Mesendoderm (in vitro differentiated cells): ENCODE measurements at regions not wholly inside any gene's neighbourhood (a gene's known extent, or its start where the extent isn't known, plus 50 kb on each side); places are given as distances from the start of the nearest gene placed in this dataset.

Source experiments
- DNase-seq: peaks from one replicate; pipeline ENCODE4 v3.0.0; 2013
- H2AK5ac ChIP-seq: 2 replicates; pipeline ENCODE4 v1.6.1; 2013; ENCODE audit warnings: low read length, inconsistent platforms
- H2BK120ac ChIP-seq: 2 replicates; pipeline ENCODE4 v1.6.1; 2013; ENCODE audit warnings: low read depth, mild to moderate bottlenecking, low read length, moderate library complexity, mixed read lengths
- H2BK15ac ChIP-seq: replicated peaks from 2 replicates; pipeline ENCODE4 v1.6.1; 2013; ENCODE audit warnings: low read depth, mild to moderate bottlenecking, moderate library complexity
- H2BK5ac ChIP-seq: 2 replicates; pipeline ENCODE4 v1.6.1; 2013; ENCODE audit warnings: low read length, inconsistent platforms
- H3K18ac ChIP-seq: 2 replicates; pipeline ENCODE4 v1.6.1; 2013; ENCODE audit warnings: mild to moderate bottlenecking, low read length, mixed read lengths
- H3K23ac ChIP-seq: one replicate; pipeline ENCODE4 v1.6.1; 2013; ENCODE audit warnings: low read length
- H3K27ac ChIP-seq: 2 replicates; pipeline ENCODE4 v1.5.1; 2013; ENCODE audit warnings: low read depth, mild to moderate bottlenecking, inconsistent platforms, low read length, moderate library complexity
- H3K27me3 ChIP-seq: 2 replicates; pipeline ENCODE4 v1.6.1; 2013; ENCODE audit warnings: low read length, control low read depth, mild to moderate bottlenecking, inconsistent platforms; ENCODE audit not compliant: insufficient read depth, poor library complexity
- H3K36me3 ChIP-seq: 2 replicates; pipeline ENCODE4 v1.6.1; 2013; ENCODE audit warnings: low read length, inconsistent platforms; ENCODE audit not compliant: control insufficient read depth, insufficient read depth
- H3K4ac ChIP-seq: one replicate; pipeline ENCODE4 v1.6.1; 2013; ENCODE audit warnings: low read depth, mild to moderate bottlenecking, low read length, moderate library complexity
- H3K4me1 ChIP-seq: 2 replicates; pipeline ENCODE4 v1.6.1; 2013; ENCODE audit warnings: low read depth, low read length, inconsistent platforms; ENCODE audit not compliant: control insufficient read depth
- H3K4me2 ChIP-seq: 2 replicates; pipeline ENCODE4 v1.6.1; 2013; ENCODE audit warnings: low read length
- H3K4me3 ChIP-seq: 2 replicates; pipeline ENCODE4 v1.5.1; 2013; ENCODE audit warnings: mild to moderate bottlenecking, low read length
- H3K56ac ChIP-seq: one replicate; pipeline ENCODE4 v1.6.1; 2013; ENCODE audit warnings: low read length
- H3K79me1 ChIP-seq: 2 replicates; pipeline ENCODE4 v1.6.1; 2013; ENCODE audit warnings: low read length, inconsistent platforms
- H3K79me2 ChIP-seq: 2 replicates; pipeline ENCODE4 v1.6.1; 2013; ENCODE audit warnings: mild to moderate bottlenecking, low read length; ENCODE audit not compliant: control insufficient read depth, insufficient read depth
- H3K9ac ChIP-seq: 2 replicates; pipeline ENCODE4 v1.6.1; 2013; ENCODE audit warnings: low read length, inconsistent platforms
- H4K5ac ChIP-seq: one replicate; pipeline ENCODE4 v1.6.1; 2013; ENCODE audit warnings: low read length
- H4K8ac ChIP-seq: one replicate; pipeline ENCODE4 v1.6.1; 2013; ENCODE audit warnings: low read depth, mild to moderate bottlenecking, control low read depth, low read length, moderate library complexity
- WGBS: extraction: QIAGEN DNeasy Blood & Tissue Kit; methylation state at CpG from one replicate; pipeline ENCODE4 v1.1.7; 2013; ENCODE audit warnings: low lambda C conversion rate, missing lambda C conversion rate; ENCODE audit not compliant: insufficient coverage; ENCODE audit errors: extremely low coverage; 5-methylcytosine and 5-hydroxymethylcytosine counted together

DNA sequence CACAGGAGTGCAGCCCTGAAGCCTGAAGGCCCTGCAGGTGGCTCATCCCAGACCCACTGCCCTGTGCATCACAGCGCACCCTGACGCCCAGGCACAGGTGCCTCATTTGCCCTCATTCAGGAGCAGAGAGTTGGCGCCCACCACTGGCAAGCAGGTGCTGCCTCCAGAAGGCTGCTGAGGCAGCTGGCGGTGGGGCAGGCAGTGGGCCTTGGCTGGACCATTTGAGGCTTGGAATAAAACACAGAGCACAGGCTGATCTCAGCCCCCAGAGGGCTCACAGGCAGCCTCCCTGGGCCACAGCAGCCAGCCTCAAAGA is 1151.9 kb downstream of the BRD1 start:
- H4K8ac ChIP-seq, result no peak overlapping the region
- H3K79me1 ChIP-seq, result no peaks in the 10 kb centered on the region
- no peaks in the 10 kb centered on the region for H3K4me1 ChIP-seq
- no peak overlapping the region for H2BK120ac ChIP-seq
- no peak overlapping the region for H3K4ac ChIP-seq
- H2BK15ac ChIP-seq, result no peak overlapping the region
- H3K23ac ChIP-seq, result no peak overlapping the region
- no peak overlapping the region for H3K4me3 ChIP-seq
- H4K5ac ChIP-seq, result no peak overlapping the region
- no peak for DNase-seq
- H3K18ac ChIP-seq, result no peak overlapping the region
- no peak overlapping the region for H2AK5ac ChIP-seq
- no CpG with 5 or more reads among the region's 4 CpGs for WGBS
- H3K36me3 ChIP-seq, result no peaks in the 10 kb centered on the region
- H3K27me3 ChIP-seq, result no peaks in the 10 kb centered on the region
- H3K9ac ChIP-seq, result no peak overlapping the region
- H3K4me2 ChIP-seq, result no peak overlapping the region
- H3K27ac ChIP-seq, result no peak overlapping the region
- no peaks in the 10 kb centered on the region for H3K79me2 ChIP-seq
- no peak overlapping the region for H2BK5ac ChIP-seq
- no peak overlapping the region for H3K56ac ChIP-seq

DNA sequence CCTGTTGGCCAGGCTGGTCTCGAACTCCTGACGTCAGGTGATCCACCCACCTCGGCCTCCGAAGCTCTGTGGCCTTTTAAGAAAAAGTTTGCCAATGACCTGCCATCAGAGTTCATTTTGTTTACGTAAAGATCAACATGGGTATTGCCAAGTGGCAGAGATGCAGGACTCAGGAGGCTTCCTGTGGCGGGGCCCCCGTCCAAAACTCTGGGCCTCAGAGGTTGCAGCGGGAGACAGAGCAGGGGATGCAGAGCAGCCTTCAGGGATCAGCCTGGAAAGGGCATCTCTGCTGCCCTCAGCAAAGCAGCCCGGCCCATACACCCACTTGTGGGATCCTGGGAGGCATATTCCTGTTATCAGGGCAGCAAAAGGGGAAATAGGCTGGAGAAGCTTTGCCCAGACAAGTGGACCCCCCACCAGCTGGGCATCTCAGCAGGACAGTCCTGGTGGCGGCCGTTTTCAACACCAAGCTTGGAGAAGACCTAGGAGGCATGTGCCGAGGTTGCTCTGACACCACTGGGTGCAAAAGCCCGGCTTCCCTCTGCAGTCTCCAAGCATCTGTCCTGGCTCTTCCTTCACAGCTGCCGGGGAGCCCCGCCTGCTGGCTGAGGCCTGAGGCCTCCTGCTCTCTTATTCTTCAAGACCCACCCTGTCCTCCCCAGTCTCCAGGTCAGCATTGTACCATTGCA is 1152.4 kb downstream of the BRD1 start:
- DNase-seq, result no peak
- no peak overlapping the region for H3K9ac ChIP-seq
- no peak overlapping the region for H3K4ac ChIP-seq

DNA sequence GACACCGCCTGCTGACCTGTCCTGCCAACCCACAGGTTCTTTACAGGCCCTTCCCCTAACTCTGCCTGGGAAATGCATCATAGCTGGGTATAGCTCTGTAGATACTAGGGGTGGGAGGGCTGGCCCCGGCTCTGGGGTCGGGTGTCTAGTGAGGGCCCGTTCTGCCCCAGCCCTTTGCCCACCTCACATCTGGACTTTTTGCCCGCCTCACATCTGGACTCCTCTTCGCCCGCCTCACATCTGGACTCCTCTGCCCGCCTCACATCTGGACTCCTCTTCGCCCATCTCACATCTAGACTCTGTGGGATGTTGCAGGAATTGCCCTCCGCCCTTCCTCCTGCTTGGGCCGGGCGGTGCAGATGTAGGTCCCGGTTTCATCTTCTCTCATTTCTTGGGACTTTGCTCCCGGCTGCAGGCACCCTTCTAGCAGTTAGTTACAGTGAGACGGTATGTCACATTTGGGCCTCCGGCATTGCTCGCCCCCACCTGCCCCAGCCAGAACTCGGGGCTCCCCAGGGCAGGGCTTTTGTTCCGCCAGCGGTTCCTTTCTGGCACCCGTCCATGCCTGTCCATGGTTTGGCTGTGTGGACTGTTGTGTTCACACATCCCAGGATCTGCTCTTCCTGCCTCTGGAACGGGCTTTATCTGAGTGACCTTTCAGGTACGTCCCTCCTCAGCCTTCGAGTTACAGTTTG is 1153.7 kb downstream of the BRD1 start:
- Histone ChIP-seq H3K79me2 (no peaks in the 10 kb centered on the region), H3K9ac (no peak overlapping the region), H3K4me3 (no peak overlapping the region), H4K5ac (no peak overlapping the region), H2BK5ac (no peak overlapping the region), H3K36me3 (no peaks in the 10 kb centered on the region), H3K18ac (no peak overlapping the region), H3K4me1 (no peaks in the 10 kb centered on the region), H3K4me2 (no peak overlapping the region), H3K4ac (no peak overlapping the region), H3K79me1 (no peaks in the 10 kb centered on the region), H2BK120ac (no peak overlapping the region), H2BK15ac (no peak overlapping the region), H3K23ac (no peak overlapping the region), H2AK5ac (no peak overlapping the region), H3K27ac (no peak overlapping the region), H3K27me3 (no peaks in the 10 kb centered on the region), H3K56ac (no peak overlapping the region), H4K8ac (no peak overlapping the region)
- no peak for DNase-seq
- no CpG with 5 or more reads among the region's 24 CpGs for WGBS

More for the DNA sequence above, 1152.4 kb downstream of the BRD1 start:
- H3K4me3 ChIP-seq, result no peak overlapping the region
- no peaks in the 10 kb centered on the region for H3K79me1 ChIP-seq
- no peak overlapping the region for H3K4me2 ChIP-seq
- no peak overlapping the region for H3K18ac ChIP-seq
- H2BK5ac ChIP-seq, result no peak overlapping the region
- no peak overlapping the region for H4K8ac ChIP-seq
- no peak overlapping the region for H2BK15ac ChIP-seq
- H3K56ac ChIP-seq, result no peak overlapping the region
- no peaks in the 10 kb centered on the region for H3K4me1 ChIP-seq
- no peaks in the 10 kb centered on the region for H3K79me2 ChIP-seq
- H2AK5ac ChIP-seq, result no peak overlapping the region
- H3K23ac ChIP-seq, result no peak overlapping the region
- no peak overlapping the region for H3K27ac ChIP-seq
- H2BK120ac ChIP-seq, result no peak overlapping the region
- no peaks in the 10 kb centered on the region for H3K36me3 ChIP-seq
- no CpG with 5 or more reads among the region's 15 CpGs for WGBS
- H3K27me3 ChIP-seq, result no peaks in the 10 kb centered on the region
- H4K5ac ChIP-seq, result no peak overlapping the region

DNA sequence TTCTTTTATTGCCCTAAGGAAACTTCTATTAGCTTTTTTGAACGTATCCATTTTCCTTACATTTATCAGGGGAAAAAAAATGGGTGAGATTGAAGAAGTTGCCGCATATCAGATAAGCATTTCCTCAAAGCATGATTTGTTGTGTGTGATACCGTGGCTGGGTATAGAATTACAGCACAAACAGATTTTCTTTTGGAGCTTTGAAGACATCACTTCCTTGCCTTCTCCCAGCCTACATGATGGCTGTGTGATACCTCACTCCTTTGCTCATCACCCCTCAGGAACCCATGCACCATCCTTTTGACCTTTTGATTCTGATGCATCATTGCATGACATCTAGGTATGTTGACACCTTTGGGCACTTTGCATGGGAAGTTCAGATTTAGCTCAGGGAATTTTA is 1155.3 kb downstream of the BRD1 start:
- Histone ChIP-seq H3K79me1 (no peaks in the 10 kb centered on the region), H3K27ac (no peak overlapping the region), H4K5ac (no peak overlapping the region), H3K23ac (no peak overlapping the region), H3K36me3 (no peaks in the 10 kb centered on the region), H3K18ac (no peak overlapping the region), H3K4me1 (no peaks in the 10 kb centered on the region), H2BK5ac (no peak overlapping the region), H3K4ac (no peak overlapping the region), H2BK15ac (no peak overlapping the region), H3K27me3 (no peaks in the 10 kb centered on the region), H3K56ac (no peak overlapping the region), H2AK5ac (no peak overlapping the region), H2BK120ac (no peak overlapping the region), H3K4me2 (no peak overlapping the region), H4K8ac (no peak overlapping the region), H3K79me2 (no peaks in the 10 kb centered on the region), H3K9ac (no peak overlapping the region), H3K4me3 (no peak overlapping the region)
- no CpG with 5 or more reads among the region's 3 CpGs for WGBS
- no peak for DNase-seq

DNA sequence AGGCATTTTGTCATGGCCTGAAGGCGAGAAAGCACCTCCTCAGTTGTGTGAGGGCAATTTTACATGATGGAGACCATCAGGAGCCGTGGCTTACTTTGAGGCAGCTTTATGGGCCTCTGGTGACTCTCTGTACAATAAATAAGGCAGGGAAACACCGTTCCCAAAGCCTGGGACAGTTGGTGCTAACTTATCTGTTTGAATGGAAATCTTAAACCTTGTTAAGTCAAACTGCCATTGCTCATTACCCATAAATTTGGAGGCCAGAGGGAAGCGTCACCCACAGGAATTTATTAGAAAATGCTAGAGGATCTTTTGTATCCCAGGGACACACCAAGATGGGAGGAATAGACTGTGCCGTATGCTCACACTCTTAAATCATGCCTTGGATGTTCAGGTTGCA is 1156.9 kb downstream of the BRD1 start:
- H3K18ac ChIP-seq, result no peak overlapping the region
- H3K79me2 ChIP-seq, result no peaks in the 10 kb centered on the region
- H3K23ac ChIP-seq, result no peak overlapping the region
- H2BK15ac ChIP-seq, result no peak overlapping the region
- no peak overlapping the region for H3K4me3 ChIP-seq
- no peaks in the 10 kb centered on the region for H3K4me1 ChIP-seq
- no peaks in the 10 kb centered on the region for H3K36me3 ChIP-seq
- H2AK5ac ChIP-seq, result no peak overlapping the region
- no peaks in the 10 kb centered on the region for H3K79me1 ChIP-seq
- H3K4me2 ChIP-seq, result no peak overlapping the region
- no peak overlapping the region for H4K5ac ChIP-seq
- H3K56ac ChIP-seq, result no peak overlapping the region
- no peaks in the 10 kb centered on the region for H3K27me3 ChIP-seq
- no peak overlapping the region for H2BK5ac ChIP-seq
- H3K4ac ChIP-seq, result no peak overlapping the region
- DNase-seq, result no peak
- no CpG with 5 or more reads among the region's 5 CpGs for WGBS
- H2BK120ac ChIP-seq, result no peak overlapping the region
- H3K27ac ChIP-seq, result no peak overlapping the region
- H4K8ac ChIP-seq, result no peak overlapping the region
- no peak overlapping the region for H3K9ac ChIP-seq
